Trophoblast cell (in vitro differentiated cells and primary cell): ENCODE measurements at regions not wholly inside any gene's neighbourhood (a gene's known extent, or its start where the extent isn't known, plus 50 kb on each side); places are given as distances from the start of the nearest gene placed in this dataset.

Experiments
- DNase-seq, 2 donors: peaks; one replicate each; pipeline ENCODE4 v3.0.0-alpha.2; 2016
- H2AFZ ChIP-seq: 2 replicates; pipeline ENCODE4 v1.6.1; 2013; ENCODE audit warnings: low read length, moderate library complexity, mild to moderate bottlenecking; ENCODE audit not compliant: insufficient read depth, poor library complexity
- H2AK5ac ChIP-seq: 2 replicates; pipeline ENCODE4 v1.6.1; 2013; ENCODE audit warnings: mild to moderate bottlenecking, low read length
- H2BK120ac ChIP-seq: 2 replicates; pipeline ENCODE4 v1.6.1; 2013; ENCODE audit warnings: low read length, mild to moderate bottlenecking, moderate library complexity; ENCODE audit not compliant: insufficient read depth, poor library complexity
- H2BK12ac ChIP-seq: 2 replicates; pipeline ENCODE4 v1.6.1; 2013; ENCODE audit warnings: mild to moderate bottlenecking, low read length, moderate library complexity
- H2BK5ac ChIP-seq: 2 replicates; pipeline ENCODE4 v1.6.1; 2013; ENCODE audit warnings: low read length, low read depth, moderate library complexity, mild to moderate bottlenecking; ENCODE audit not compliant: poor library complexity
- H3K14ac ChIP-seq: 2 replicates; pipeline ENCODE4 v1.6.1; 2013; ENCODE audit warnings: mild to moderate bottlenecking, low read length
- H3K18ac ChIP-seq: 2 replicates; pipeline ENCODE4 v1.6.1; 2013; ENCODE audit warnings: mild to moderate bottlenecking, low read length
- H3K23ac ChIP-seq: 2 replicates; pipeline ENCODE4 v1.6.1; 2013; ENCODE audit warnings: low read length
- H3K27ac ChIP-seq: 2 replicates; pipeline ENCODE4 v1.5.1; 2013; ENCODE audit warnings: low read depth, mild to moderate bottlenecking, inconsistent platforms, low read length, moderate library complexity
- H3K27me3 ChIP-seq: 2 replicates; pipeline ENCODE4 v1.6.1; 2013; ENCODE audit warnings: inconsistent platforms, mild to moderate bottlenecking, low read length, moderate library complexity; ENCODE audit not compliant: insufficient read depth
- H3K36me3 ChIP-seq, 2 experiments: 1 replicate in 1 of 2; 2 replicates in 1 of 2; pipeline ENCODE4 v1.6.1; 2013; ENCODE audit warnings: low read length in 2 of 2, mild to moderate bottlenecking in 2 of 2, moderate library complexity in 1 of 2; ENCODE audit not compliant: insufficient read depth in 2 of 2, control insufficient read depth in 1 of 2
- H3K4ac ChIP-seq: 2 replicates; pipeline ENCODE4 v1.6.1; 2013; ENCODE audit warnings: low read depth, mild to moderate bottlenecking, low read length, moderate library complexity
- H3K4me1 ChIP-seq, 2 experiments: 1 replicate in 1 of 2; 2 replicates in 1 of 2; pipeline ENCODE4 v1.6.1; 2013; ENCODE audit warnings: low read length in 2 of 2, mild to moderate bottlenecking in 2 of 2, moderate library complexity in 1 of 2; ENCODE audit not compliant: insufficient read depth in 2 of 2, control insufficient read depth in 1 of 2
- H3K4me2 ChIP-seq: 2 replicates; pipeline ENCODE4 v1.6.1; 2013; ENCODE audit warnings: inconsistent platforms, mild to moderate bottlenecking, low read length, moderate library complexity
- H3K4me3 ChIP-seq: 2 replicates; pipeline ENCODE4 v1.5.1; 2013; ENCODE audit warnings: mild to moderate bottlenecking, low read depth, low read length, inconsistent platforms
- H3K79me1 ChIP-seq: one replicate; pipeline ENCODE4 v1.6.1; 2013; ENCODE audit warnings: low read length
- H3K79me2 ChIP-seq: 2 replicates; pipeline ENCODE4 v1.6.1; 2013; ENCODE audit warnings: low read length, mild to moderate bottlenecking; ENCODE audit not compliant: control insufficient read depth, insufficient read depth, poor library complexity
- H3K9ac ChIP-seq: 2 replicates; pipeline ENCODE4 v1.6.1; 2013; ENCODE audit warnings: mild to moderate bottlenecking, low read length
- H3K9me3 ChIP-seq: 2 replicates; pipeline ENCODE4 v1.6.1; 2013; ENCODE audit warnings: low read depth, mild to moderate bottlenecking, control low read depth, inconsistent platforms, low read length; ENCODE audit not compliant: insufficient read depth
- H4K12ac ChIP-seq: 2 replicates; pipeline ENCODE4 v1.6.1; 2013; ENCODE audit warnings: low read depth, mild to moderate bottlenecking, low read length, moderate library complexity
- H4K8ac ChIP-seq: 2 replicates; pipeline ENCODE4 v1.6.1; 2013; ENCODE audit warnings: low read depth, mild to moderate bottlenecking, low read length, moderate library complexity
- H4K91ac ChIP-seq: one replicate; pipeline ENCODE4 v1.6.1; 2013; ENCODE audit warnings: low read depth, mild to moderate bottlenecking, low read length, moderate library complexity
- WGBS: extraction: QIAGEN DNeasy Blood & Tissue Kit; methylation state at CpG from one replicate; pipeline ENCODE4 v1.1.7; 2013; ENCODE audit warnings: missing lambda C conversion rate; ENCODE audit not compliant: insufficient read length, insufficient coverage; ENCODE audit errors: extremely low coverage; 5-methylcytosine and 5-hydroxymethylcytosine counted together

DNA sequence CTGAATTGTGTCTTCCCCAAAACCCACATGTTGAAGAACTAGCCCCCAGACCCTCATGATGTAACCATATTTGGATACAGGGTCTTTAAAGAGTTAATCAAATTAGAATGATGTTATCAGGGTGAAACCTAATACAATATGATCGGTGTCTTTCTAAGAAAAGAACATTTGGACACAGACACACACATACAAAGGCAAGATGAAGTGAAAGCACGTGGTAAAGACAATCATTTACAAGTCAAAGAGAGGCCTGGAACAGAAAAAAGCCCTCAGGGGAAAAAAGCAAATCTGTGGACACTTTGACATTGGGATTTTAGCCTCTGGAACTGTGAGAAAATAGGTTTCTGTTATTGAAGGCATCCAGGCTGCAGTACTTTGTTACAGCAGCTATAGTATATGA, 733.4 kb downstream of the JRKL start:
- no peak overlapping the region for H3K4ac ChIP-seq
- no peaks in the 10 kb centered on the region for H3K79me1 ChIP-seq
- H4K8ac ChIP-seq: no peak overlapping the region
- H2BK12ac ChIP-seq: no peak overlapping the region
- no peak overlapping the region for H2BK120ac ChIP-seq
- H3K4me3 ChIP-seq: no peak overlapping the region
- no peaks in the 10 kb centered on the region for H3K79me2 ChIP-seq
- no peak overlapping the region for H2BK5ac ChIP-seq
- no peaks in the 10 kb centered on the region for H3K36me3 ChIP-seq
- H4K91ac ChIP-seq: no peak overlapping the region
- no peak for DNase-seq
- H3K14ac ChIP-seq: no peak overlapping the region
- no peak overlapping the region for H3K18ac ChIP-seq
- H3K4me2 ChIP-seq: no peak overlapping the region
- no peak overlapping the region for H3K9ac ChIP-seq
- H2AK5ac ChIP-seq: no peak overlapping the region
- H3K23ac ChIP-seq: no peak overlapping the region
- no CpG with 5 or more reads among the region's 2 CpGs for WGBS
- no peaks in the 10 kb centered on the region for H3K27me3 ChIP-seq
- H3K27ac ChIP-seq: no peak overlapping the region
- no peak overlapping the region for H4K12ac ChIP-seq
- no peaks in the 10 kb centered on the region for H3K4me1 ChIP-seq
- no peaks in the 10 kb centered on the region for H3K9me3 ChIP-seq
- no peak overlapping the region for H2AFZ ChIP-seq

DNA sequence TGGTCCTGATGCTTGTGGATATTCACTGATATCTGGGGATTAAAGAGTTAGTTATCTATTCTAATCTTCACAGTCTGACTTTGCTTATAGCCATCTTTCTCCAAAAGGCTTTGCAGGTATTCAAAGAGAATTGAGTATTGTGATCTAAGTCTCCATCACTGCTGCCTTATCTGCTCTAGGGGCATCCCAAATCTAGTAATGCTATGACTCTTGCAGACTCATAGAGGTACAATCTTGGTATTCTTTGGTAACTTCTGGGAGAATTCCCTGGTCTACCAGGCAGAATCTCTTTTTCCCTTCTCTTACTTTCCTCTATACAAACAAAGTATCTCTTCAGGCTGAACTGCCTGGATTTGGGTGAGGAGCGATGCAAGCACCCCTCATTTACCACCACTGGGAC, 746.3 kb downstream of the JRKL start:
- no peaks in the 10 kb centered on the region for H3K79me2 ChIP-seq
- no peaks in the 10 kb centered on the region for H3K79me1 ChIP-seq
- no peak overlapping the region for H3K18ac ChIP-seq
- no peak overlapping the region for H3K4ac ChIP-seq
- H2AFZ ChIP-seq: no peak overlapping the region
- no CpG with 5 or more reads among the region's 1 CpG for WGBS
- H4K91ac ChIP-seq: no peak overlapping the region
- no peaks in the 10 kb centered on the region for H3K4me1 ChIP-seq
- no peak overlapping the region for H2BK5ac ChIP-seq
- H3K4me3 ChIP-seq: no peak overlapping the region
- no peak overlapping the region for H3K4me2 ChIP-seq
- no peak overlapping the region for H3K9ac ChIP-seq
- H3K9me3 ChIP-seq: no peaks in the 10 kb centered on the region
- no peak overlapping the region for H4K8ac ChIP-seq
- no peak overlapping the region for H2BK12ac ChIP-seq
- H3K14ac ChIP-seq: no peak overlapping the region
- H3K27me3 ChIP-seq: no peaks in the 10 kb centered on the region
- no peak overlapping the region for H4K12ac ChIP-seq
- H2BK120ac ChIP-seq: no peak overlapping the region
- H3K27ac ChIP-seq: no peak overlapping the region
- no peak overlapping the region for H3K23ac ChIP-seq
- no peak for DNase-seq
- H2AK5ac ChIP-seq: no peak overlapping the region
- H3K36me3 ChIP-seq: no peaks in the 10 kb centered on the region

DNA sequence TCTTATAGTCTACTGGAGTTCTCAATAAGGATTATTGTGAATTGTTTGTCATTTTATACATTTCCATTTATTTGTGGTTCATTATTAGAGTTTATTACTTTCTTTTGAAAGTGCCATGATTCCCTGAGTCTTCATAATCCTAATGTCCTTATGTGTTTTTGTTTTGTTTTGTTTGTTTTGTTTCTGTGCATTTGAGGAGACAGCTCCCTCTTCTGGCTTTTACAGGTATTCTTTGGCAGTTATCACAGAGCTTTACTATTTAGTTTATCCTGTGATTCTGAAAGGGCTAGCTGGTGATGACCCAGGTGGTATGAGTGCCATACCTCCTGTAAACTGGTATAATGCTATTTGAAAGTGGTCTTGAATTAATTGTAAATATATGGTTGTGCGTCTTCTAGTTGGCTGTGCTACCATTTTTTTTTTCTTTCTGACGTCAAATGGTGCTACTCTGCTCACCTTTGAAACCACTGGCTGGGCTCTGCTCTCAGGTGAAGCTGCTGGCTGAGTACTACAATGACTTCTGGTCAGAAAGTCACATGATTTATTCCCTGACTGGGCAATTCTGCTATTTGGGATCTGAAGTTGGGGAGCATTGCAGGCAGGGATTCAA, 751.2 kb downstream of the JRKL start:
- no peak overlapping the region for H3K4me2 ChIP-seq
- no peak overlapping the region for H3K4ac ChIP-seq
- no peaks in the 10 kb centered on the region for H3K4me1 ChIP-seq
- H3K4me3 ChIP-seq: no peak overlapping the region
- H4K91ac ChIP-seq: no peak overlapping the region
- no peak overlapping the region for H2BK120ac ChIP-seq
- H3K23ac ChIP-seq: no peak overlapping the region
- no peak overlapping the region for H4K12ac ChIP-seq
- no peak overlapping the region for H3K27ac ChIP-seq
- H4K8ac ChIP-seq: no peak overlapping the region
- no peak overlapping the region for H2BK12ac ChIP-seq
- no peaks in the 10 kb centered on the region for H3K79me2 ChIP-seq
- H2BK5ac ChIP-seq: no peak overlapping the region
- H3K27me3 ChIP-seq: no peaks in the 10 kb centered on the region
- no peak overlapping the region for H2AK5ac ChIP-seq
- no peak overlapping the region for H2AFZ ChIP-seq
- no CpG with 5 or more reads among the region's 2 CpGs for whole genome bisulfite sequencing
- no peak overlapping the region for H3K18ac ChIP-seq
- no peaks in the 10 kb centered on the region for H3K79me1 ChIP-seq
- no peak overlapping the region for H3K14ac ChIP-seq
- H3K9ac ChIP-seq: no peak overlapping the region
- no peaks in the 10 kb centered on the region for H3K9me3 ChIP-seq
- no peaks in the 10 kb centered on the region for H3K36me3 ChIP-seq
- DNase-seq: peak in 1 of 2 donors; percentile 52

DNA sequence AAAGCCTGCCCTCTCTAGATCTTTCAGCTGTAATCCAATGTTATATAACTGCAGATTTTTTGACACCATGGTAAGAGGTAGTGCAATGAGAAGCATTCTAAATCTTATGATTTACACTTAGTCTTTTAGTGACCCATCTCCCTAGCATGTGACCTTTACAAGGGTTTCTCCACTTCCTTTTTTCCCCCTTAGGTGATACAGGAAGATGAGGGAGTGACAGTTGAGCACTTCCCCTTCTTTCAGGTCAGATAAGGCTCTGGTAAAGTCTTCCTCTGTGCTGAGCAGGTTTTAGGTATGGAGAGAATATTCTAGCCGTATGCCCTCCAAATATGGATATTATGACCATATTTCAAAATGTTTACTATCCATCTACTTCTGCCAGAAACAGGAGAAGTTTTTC, 753.6 kb downstream of the JRKL start:
- WGBS: no CpG with 5 or more reads among the region's 1 CpG
- Histone ChIP-seq H3K79me1 (no peaks in the 10 kb centered on the region), H3K23ac (no peak overlapping the region), H2AFZ (no peak overlapping the region), H3K79me2 (no peaks in the 10 kb centered on the region), H3K9me3 (no peaks in the 10 kb centered on the region), H3K18ac (no peak overlapping the region), H3K9ac (no peak overlapping the region), H2BK5ac (no peak overlapping the region), H2BK120ac (no peak overlapping the region), H3K36me3 (no peaks in the 10 kb centered on the region), H2AK5ac (no peak overlapping the region), H4K8ac (no peak overlapping the region), H3K27me3 (no peaks in the 10 kb centered on the region), H3K27ac (no peak overlapping the region), H3K4me1 (no peaks in the 10 kb centered on the region), H4K12ac (no peak overlapping the region), H3K4ac (no peak overlapping the region), H3K4me2 (no peak overlapping the region), H4K91ac (no peak overlapping the region), H2BK12ac (no peak overlapping the region), H3K4me3 (no peak overlapping the region), H3K14ac (no peak overlapping the region)
- no peak for DNase-seq
